Activated naive CD4-positive, alpha-beta T cell treated with anti-CD3 and anti-CD28 coated beads, Interleukin-2, amount 50 U/mL, for 72 hours (primary cell): ENCODE measurements at regions not wholly inside any gene's neighbourhood (a gene's known extent, or its start where the extent isn't known, plus 50 kb on each side); places are given as distances from the start of the nearest gene placed in this dataset.
"Not testable (repeated sequence)": the region's sequence is repeated elsewhere in the genome, so short reads cannot be mapped to it uniquely, and the experiment has no call there.

Experiments
- ATAC-seq, 2 donors: fragments of 150-1000 bp; cut with Tn5 transposase; 2 replicates each; pipeline ENCODE4 v1.10.0; 2021; ENCODE audit warnings: mild to moderate bottlenecking in 2 of 2, moderate library complexity in 2 of 2
- DNase-seq, 2 donors: peaks; one replicate each; pipeline ENCODE4 v3.0.0; 2021 to 2022; ENCODE audit warnings: low spot score in 2 of 2
- H3K27ac Mint-ChIP-seq, 2 donors: one replicate each; pipeline ENCODE4 v1.8.0; 2022; ENCODE audit warnings: mild to moderate bottlenecking in 2 of 2, mixed read lengths in 2 of 2
- H3K36me3 Mint-ChIP-seq, 2 donors: one replicate each; pipeline ENCODE4 v1.8.0; 2022; ENCODE audit warnings: mixed read lengths in 2 of 2
- H3K9me3 Mint-ChIP-seq, 2 donors: one replicate each; pipeline ENCODE4 v1.8.0; 2022; ENCODE audit warnings: mixed read lengths in 2 of 2

DNA sequence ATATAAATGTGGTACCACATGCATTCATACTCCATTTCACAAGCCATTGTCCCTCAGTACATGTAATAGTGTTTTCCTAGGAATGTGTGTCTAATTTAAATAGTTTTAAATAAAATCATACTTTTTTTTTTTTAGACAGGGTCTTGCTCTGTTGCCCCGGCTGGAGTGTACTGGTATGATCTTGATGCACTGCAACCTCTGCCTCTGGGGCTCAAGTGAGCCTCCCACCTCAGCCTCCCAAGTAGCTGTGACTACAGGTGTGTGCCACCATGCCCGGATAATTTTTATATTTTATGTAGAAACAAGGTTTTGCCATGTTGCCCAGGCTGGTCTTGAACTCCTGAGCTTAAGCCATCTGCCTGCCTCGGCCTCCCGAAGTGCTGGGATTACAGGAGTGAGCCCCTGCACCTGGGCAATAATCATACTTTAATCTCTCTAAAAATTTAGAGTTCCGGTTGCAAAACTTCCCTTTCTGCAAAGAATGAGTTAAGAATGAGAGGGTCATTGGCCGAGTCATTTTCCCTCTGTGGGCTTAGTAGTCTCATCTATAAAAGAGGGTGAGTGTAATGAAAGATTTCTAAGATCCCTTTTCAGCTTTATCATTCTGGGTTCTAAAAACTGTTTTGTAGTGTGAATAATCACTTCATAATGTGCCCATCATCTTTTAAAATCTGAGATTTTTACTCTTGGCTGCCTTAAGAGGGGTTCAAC lies 116.0 kb upstream of the PELI1 start:
- ATAC-seq: peak in 1 of 2 donors; percentile 60
- Mint-ChIP-seq H3K9me3 (no peaks in the 10 kb centered on the region), H3K36me3 (no peaks in the 10 kb centered on the region), H3K27ac (peak overlapping the region; percentile 80 to 97)
- DNase-seq: no peak

- Mint-ChIP-seq H3K36me3 (no peaks in the 10 kb centered on the region), H3K27ac (peak overlapping the region; percentile 80 to 97), H3K9me3 (no peaks in the 10 kb centered on the region)
- DNase-seq: peak in 1 of 2 donors; percentile 11
- ATAC-seq: peak in 1 of 2 donors; percentile 70
Measured at GRCh38 chr2:64260817-64261216, 116.6 kb upstream of the PELI1 start.

DNA sequence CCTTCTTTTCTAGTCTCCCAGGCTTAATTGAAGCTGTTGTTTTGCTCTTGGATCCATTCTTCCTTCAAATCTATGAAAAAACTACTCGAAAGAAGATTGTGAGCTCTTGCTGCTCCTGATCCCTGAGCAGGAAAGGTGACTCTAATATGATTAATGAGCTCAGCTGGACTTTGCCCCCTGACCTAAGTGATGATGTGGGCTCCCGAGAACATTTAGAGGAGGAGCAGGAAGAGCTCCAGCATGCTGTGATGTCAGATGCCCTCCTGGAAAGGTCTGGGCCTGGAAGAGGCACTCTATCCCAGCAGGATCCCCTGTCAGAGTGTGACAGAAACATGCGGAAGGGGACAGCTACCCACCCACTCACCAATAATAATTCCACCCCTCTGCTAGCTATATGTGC lies 117.9 kb upstream of the PELI1 start:
- Mint-ChIP-seq H3K36me3 (no peaks in the 10 kb centered on the region), H3K27ac (no peak overlapping the region), H3K9me3 (no peaks in the 10 kb centered on the region)
- ATAC-seq (no peak), DNase-seq (no peak)

- H3K27ac Mint-ChIP-seq: no peak overlapping the region
- no peaks in the 10 kb centered on the region for H3K36me3 Mint-ChIP-seq
- DNase-seq (no peak), ATAC-seq (no peak)
- no peaks in the 10 kb centered on the region for H3K9me3 Mint-ChIP-seq
Measured at GRCh38 chr2:64262816-64263215, 118.6 kb upstream of the PELI1 start.

GRCh38 chr2:64263315-64263714 lies 119.1 kb upstream of the PELI1 start:
- DNase-seq (no peak), ATAC-seq (no peak)
- no peak overlapping the region for H3K27ac Mint-ChIP-seq
- no peaks in the 10 kb centered on the region for H3K36me3 Mint-ChIP-seq
- no peaks in the 10 kb centered on the region for H3K9me3 Mint-ChIP-seq

DNA sequence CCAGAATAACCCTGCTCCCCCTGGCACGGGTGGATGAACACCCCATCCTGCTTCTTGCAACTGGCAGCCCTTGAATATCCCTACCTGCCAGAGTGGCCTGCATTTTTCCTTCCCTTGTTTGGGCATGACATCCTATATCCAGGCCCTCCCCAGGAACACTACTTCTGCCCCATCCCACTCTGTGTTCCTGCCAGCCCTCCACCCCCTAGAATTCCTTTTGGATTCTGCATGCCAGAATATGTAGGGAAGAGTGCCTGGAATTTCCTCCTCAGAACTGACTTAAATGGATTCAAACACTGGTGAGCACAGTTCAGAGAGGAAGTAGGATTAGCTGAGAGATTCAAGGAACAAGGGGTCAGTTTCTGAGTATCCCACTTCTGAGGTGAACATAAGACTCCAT lies 123.5 kb upstream of the PELI1 start:
- H3K9me3 Mint-ChIP-seq: peaks cover 5 to 20% of the 10 kb centered on the region in 2 donors
- H3K36me3 Mint-ChIP-seq: peaks cover 0 to 6% of the 10 kb centered on the region in 2 donors
- H3K27ac Mint-ChIP-seq: no peak overlapping the region
- ATAC-seq (no peak), DNase-seq (no peak)

DNA sequence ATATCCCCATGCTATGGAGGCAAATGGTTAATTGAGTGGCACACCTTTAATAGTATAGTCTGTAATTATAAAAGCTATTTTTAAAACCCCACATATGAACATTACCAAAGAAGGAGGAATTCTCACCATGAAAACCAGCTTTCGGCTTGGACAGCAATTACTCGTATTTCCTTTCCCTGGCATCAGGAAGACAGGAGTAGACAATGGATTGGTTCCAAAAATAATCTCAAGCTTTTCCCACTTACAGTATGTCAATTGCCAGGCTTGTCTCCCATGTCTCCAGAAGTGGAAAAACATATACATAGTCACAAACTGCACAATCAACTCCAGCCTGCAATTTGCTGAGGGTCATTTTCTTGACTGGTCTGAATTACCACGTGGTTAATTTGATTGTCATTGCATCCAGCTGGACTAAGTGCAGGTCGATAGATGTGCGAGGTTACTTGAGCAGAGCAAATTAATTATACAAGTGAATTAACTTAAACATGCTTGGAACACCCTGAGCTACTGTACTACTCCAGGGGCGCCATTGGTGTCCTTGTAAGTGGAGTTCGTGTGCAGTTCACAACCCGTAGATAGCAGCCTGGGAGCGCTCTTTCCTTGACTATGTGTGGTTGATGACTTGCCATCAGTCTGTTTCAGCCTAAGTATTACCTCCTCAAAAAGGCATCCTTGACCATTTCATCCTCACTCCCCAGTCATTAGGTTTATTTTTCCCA lies 124.3 kb upstream of the PELI1 start:
- DNase-seq (no peak), ATAC-seq (no peak)
- peaks cover 0 to 6% of the 10 kb centered on the region in 2 donors for H3K36me3 Mint-ChIP-seq
- H3K9me3 Mint-ChIP-seq: peaks cover 5 to 20% of the 10 kb centered on the region in 2 donors
- no peak overlapping the region for H3K27ac Mint-ChIP-seq

DNA sequence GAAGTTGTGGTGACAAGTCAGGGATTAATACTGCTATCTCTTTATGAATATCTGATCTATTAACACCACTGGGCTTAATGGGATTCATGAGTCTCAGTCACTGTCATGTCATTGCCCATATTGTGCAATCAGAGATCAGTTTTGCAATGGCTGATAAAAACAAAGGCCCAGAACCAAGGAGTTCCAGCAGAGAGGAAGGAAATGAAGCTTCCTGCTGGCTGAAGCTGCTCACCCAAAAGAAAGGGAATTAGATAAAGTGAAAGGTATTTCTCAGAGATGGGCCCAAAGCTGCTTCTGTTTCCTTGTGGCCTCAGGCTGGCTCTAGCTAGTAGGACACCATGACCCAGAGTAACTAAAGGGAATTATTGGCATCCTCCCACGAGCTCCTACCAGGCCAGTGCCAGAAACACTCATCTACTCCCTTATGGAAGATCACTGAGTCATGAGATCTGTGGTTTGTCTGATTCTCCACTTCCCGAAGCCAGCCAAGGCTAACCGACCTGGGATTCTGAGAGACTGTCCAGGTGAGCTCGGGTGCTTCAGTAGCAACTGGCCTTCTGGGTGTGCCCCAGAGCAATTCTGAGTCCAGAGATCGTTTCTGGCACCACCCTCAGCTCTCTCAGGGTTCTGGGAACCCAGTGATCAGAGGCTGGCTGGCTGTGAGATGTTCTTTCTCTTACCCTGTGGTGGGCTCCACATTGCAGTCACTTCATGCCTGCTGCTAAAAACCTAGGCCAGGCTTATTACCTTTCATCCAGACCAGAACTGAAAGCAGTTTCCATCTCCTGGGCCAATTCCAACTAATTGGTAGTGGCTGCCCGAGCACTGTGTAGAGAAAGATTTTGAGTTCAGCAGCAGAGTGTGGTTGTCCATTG lies 129.5 kb upstream of the PELI1 start:
- DNase-seq: no peak
- Mint-ChIP-seq H3K36me3 (peaks cover 0 to 6% of the 10 kb centered on the region in 2 donors), H3K27ac (no peak overlapping the region), H3K9me3 (peaks cover 5 to 20% of the 10 kb centered on the region in 2 donors)
- peak in 1 of 2 donors; percentile 41 for ATAC-seq

GRCh38 chr2:64274399-64275173 lies 130.4 kb upstream of the PELI1 start:
- Mint-ChIP-seq H3K9me3 (peaks cover 5 to 13% of the 10 kb centered on the region in 2 donors), H3K27ac (no peak overlapping the region), H3K36me3 (peaks cover 0 to 6% of the 10 kb centered on the region in 2 donors)
- peak; percentile 34 to 69 for ATAC-seq
- DNase-seq: no peak

DNA sequence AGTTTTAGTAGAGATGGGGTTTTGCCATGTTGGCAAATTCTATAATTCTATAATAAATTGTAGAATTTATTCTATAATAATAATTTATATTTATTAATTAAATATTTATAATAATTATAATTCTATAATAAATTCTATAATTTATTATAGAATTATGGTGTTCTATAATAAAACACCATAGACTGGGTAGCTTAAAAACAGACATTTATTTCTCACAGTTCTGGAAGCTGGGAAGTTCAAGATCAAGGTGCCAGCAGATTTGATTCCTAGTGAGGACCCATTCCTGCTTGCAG lies 130.9 kb upstream of the PELI1 start:
- peaks cover 5 to 11% of the 10 kb centered on the region in 2 donors for H3K9me3 Mint-ChIP-seq
- no peak overlapping the region for H3K27ac Mint-ChIP-seq
- H3K36me3 Mint-ChIP-seq: peaks cover 0 to 6% of the 10 kb centered on the region in 2 donors
- no peak for DNase-seq
- ATAC-seq: no peak

DNA sequence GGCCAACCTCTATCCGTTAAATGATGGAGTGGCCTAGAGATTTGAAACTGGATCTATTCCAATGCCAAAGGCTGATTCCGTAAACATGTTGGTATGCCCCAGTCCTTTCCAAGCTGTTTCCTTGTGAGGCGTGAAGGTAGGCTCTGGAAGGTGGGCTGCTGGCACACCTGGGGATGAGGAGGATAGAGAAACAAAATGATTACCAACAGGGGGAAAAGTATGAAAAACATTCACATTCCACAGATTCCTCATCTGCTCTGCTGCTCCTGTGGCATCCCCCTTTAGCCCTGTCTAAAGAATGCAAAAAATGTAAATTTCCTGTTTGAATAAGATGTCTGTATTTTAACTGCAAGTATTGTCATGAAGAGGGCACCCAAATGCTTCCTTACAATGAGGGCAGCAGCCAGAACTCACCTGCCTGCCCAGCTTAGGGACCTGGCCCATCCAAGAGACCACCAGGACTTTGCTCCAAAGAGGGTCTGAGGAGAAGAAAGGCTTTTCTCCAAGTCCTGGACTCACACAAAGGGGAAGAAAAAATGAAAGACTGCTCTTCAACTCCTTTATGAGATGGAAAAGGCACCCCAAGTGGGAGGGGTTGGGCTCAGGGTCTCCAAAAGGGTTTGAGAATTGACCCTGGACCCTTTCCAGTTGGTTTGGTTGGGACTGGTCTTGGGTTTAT lies 132.3 kb upstream of the PELI1 start:
- DNase-seq (no peak), ATAC-seq (no peak)
- no peak overlapping the region for H3K27ac Mint-ChIP-seq
- H3K9me3 Mint-ChIP-seq: no peaks in the 10 kb centered on the region
- H3K36me3 Mint-ChIP-seq: no peaks in the 10 kb centered on the region

- no peaks in the 10 kb centered on the region for H3K9me3 Mint-ChIP-seq
Measured at GRCh38 chr2:64277101-64277849, 133.1 kb upstream of the PELI1 start.

GRCh38 chr2:64280812-64281211 lies 136.6 kb upstream of the PELI1 start:
- ATAC-seq, H3K9me3 Mint-ChIP-seq, H3K36me3 Mint-ChIP-seq, DNase-seq, H3K27ac Mint-ChIP-seq: not testable (repeated sequence)

More at GRCh38 chr2:64277101-64277849, 133.1 kb upstream of the PELI1 start:
- no peak overlapping the region for H3K27ac Mint-ChIP-seq
- no peak for ATAC-seq
- no peaks in the 10 kb centered on the region for H3K36me3 Mint-ChIP-seq
- DNase-seq: no peak

DNA sequence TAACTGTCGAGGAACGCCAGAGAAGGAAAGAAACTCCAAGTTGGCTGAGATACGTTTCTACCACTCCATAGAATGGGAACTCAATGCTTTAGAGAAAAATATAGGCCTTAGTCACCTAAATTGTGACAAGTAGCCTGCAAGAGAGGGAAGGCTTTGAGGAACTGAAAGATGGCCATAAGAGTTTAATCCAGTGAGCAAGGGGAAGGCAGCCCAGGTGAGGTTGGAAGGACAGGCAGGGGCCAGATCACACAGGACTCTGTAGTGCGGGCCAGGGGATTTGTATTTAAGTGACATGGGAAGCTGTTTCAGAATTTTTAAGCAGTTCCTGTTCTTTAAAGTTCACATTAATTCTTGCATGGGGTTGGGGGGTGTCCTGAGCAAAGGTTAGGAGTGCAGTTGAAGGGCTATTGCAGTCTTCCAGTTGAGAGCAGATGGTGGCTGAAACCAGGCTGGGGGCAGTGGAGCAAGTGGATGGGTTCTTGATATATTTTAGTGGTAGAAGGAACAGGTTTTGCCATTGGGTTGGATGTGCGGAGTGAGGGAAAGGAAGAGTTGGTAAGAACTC lies 138.9 kb upstream of the PELI1 start:
- ATAC-seq (peak in 1 of 2 donors; percentile 44), DNase-seq (no peak)
- H3K9me3 Mint-ChIP-seq: no peaks in the 10 kb centered on the region
- no peak overlapping the region for H3K27ac Mint-ChIP-seq
- H3K36me3 Mint-ChIP-seq: no peaks in the 10 kb centered on the region
